ENCODE measurements at regions not wholly inside any gene's neighbourhood (a gene's known extent, or its start where the extent isn't known, plus 50 kb on each side); places are given as distances from the start of the nearest gene placed in this dataset.

DNA sequence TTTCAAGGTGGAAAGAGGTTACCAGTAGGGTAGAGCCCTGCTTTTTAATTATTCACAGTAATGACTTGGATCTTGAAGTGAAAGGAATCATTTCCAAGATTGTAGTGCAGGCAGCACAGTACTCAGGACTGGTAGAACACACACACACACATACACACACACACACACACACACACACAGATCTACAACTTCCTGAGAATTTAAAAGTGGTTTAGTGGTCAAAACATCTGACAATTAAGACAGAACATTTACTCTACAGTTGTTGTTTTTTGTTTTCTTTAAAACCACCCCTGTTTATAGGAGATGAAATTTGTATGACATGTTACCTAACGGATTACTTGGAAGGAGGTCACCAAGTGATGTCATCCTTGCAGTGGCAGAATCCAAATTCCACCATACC lies 146.7 kb upstream of the VRK2 start:
- Histone ChIP-seq H2AFZ (ENCODE audit: low read length) (no peak overlapping the region), H3K27me3 (ENCODE audit: insufficient read depth, low read length) (no peaks in the 10 kb centered on the region)

More for the DNA sequence above, 146.7 kb upstream of the VRK2 start:
- H2BK120ac ChIP-seq (ENCODE audit: low read depth, low read length, poor library complexity, severe bottlenecking): no peak overlapping the region
- no CpG with 5 or more reads among the region's 1 CpG for WGBS (ENCODE audit: extremely low coverage, insufficient read length, low lambda C conversion rate)
- H3K4me1 ChIP-seq (ENCODE audit: insufficient read depth, low read length): no peaks in the 10 kb centered on the region; the same call in 1 of the 2 replicates
- TF ChIP-seq, protein P1, sequence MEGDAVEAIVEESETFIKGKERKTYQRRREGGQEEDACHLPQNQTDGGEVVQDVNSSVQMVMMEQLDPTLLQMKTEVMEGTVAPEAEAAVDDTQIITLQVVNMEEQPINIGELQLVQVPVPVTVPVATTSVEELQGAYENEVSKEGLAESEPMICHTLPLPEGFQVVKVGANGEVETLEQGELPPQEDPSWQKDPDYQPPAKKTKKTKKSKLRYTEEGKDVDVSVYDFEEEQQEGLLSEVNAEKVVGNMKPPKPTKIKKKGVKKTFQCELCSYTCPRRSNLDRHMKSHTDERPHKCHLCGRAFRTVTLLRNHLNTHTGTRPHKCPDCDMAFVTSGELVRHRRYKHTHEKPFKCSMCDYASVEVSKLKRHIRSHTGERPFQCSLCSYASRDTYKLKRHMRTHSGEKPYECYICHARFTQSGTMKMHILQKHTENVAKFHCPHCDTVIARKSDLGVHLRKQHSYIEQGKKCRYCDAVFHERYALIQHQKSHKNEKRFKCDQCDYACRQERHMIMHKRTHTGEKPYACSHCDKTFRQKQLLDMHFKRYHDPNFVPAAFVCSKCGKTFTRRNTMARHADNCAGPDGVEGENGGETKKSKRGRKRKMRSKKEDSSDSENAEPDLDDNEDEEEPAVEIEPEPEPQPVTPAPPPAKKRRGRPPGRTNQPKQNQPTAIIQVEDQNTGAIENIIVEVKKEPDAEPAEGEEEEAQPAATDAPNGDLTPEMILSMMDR (conservative IDR thresholded peaks at IDR 0.05): no peak
- no peak overlapping the region for H2BK5ac ChIP-seq (ENCODE audit: insufficient read length, low read length)
- H3K9ac ChIP-seq (ENCODE audit: extremely low read depth, insufficient read length, low read length): no peak overlapping the region
- Mint-ChIP-seq H3K27me3 (ENCODE audit: low read depth) (no peaks in the 10 kb centered on the region), H3K4me1 (peaks cover 13 to 16% of the 10 kb centered on the region in 2 experiments), H3K36me3 (ENCODE audit: insufficient read depth in 1 of 3, low read depth in 3 of 3) (no peaks in the 10 kb centered on the region), H3K27ac (no peak overlapping the region), H3K9me3 (no peaks in the 10 kb centered on the region), H3K4me3 (no peak overlapping the region)
- H3K9me3 ChIP-seq (ENCODE audit: control insufficient read depth, low read depth, low read length): no peaks in the 10 kb centered on the region
- no peaks in the 10 kb centered on the region for H3K23me2 ChIP-seq (ENCODE audit: insufficient read length, low read depth, low read length, poor library complexity, severe bottlenecking)
- no peak overlapping the region for H3K18ac ChIP-seq (ENCODE audit: insufficient read length, low read depth, low read length)
- no peak overlapping the region for H3K23ac ChIP-seq (ENCODE audit: insufficient read length, low read depth, low read length)
- no peak overlapping the region for H2BK15ac ChIP-seq (ENCODE audit: low read depth, low read length)
- no peak overlapping the region for H3K14ac ChIP-seq (ENCODE audit: insufficient read depth, low read length)
- H4K91ac ChIP-seq (ENCODE audit: insufficient read length, low read depth, low read length): no peak overlapping the region
- no peak overlapping the region for H2BK20ac ChIP-seq (ENCODE audit: low read depth, low read length, poor library complexity, severe bottlenecking)
- H3K56ac ChIP-seq (ENCODE audit: insufficient read length, low read depth, low read length): no peak overlapping the region
- H3K4ac ChIP-seq (ENCODE audit: low read depth, low read length): no peak overlapping the region
- no peak overlapping the region for H4K5ac ChIP-seq (ENCODE audit: insufficient read length, low read depth, low read length)
- DNase-seq: no peak
- H3K27ac ChIP-seq (ENCODE audit: insufficient read length, low read depth, low read length): no peak overlapping the region
- no peak overlapping the region for H2BK12ac ChIP-seq (ENCODE audit: insufficient read length, low read depth, low read length)
- H3K79me1 ChIP-seq (ENCODE audit: insufficient read depth, low read depth, low read length, poor library complexity, severe bottlenecking): no peaks in the 10 kb centered on the region
- no peak overlapping the region for H3T11ph ChIP-seq (ENCODE audit: low read length)
- no peak overlapping the region for H4K8ac ChIP-seq (replicated peaks; ENCODE audit: insufficient read length, low read depth, low read length)
- H3K4me2 ChIP-seq (ENCODE audit: insufficient read depth, insufficient read length, low read length): no peak overlapping the region
- no peaks in the 10 kb centered on the region for H3K79me2 ChIP-seq (ENCODE audit: insufficient read depth, low read length)
- no peaks in the 10 kb centered on the region for H4K20me1 ChIP-seq (ENCODE audit: control insufficient read depth, insufficient read depth, insufficient read length)
- no peak overlapping the region for H2AK5ac ChIP-seq (ENCODE audit: insufficient read length, low read length)

Data from H9 (cell line).